ENCODE measurements at regions not wholly inside any gene's neighbourhood (a gene's known extent, or its start where the extent isn't known, plus 50 kb on each side); places are given as distances from the start of the nearest gene placed in this dataset.
"Not testable (repeated sequence)": the region's sequence is repeated elsewhere in the genome, so short reads cannot be mapped to it uniquely, and the experiment has no call there.

- no peaks in the 10 kb centered on the region for H3K9me3 ChIP-seq (ENCODE audit: control insufficient read depth, low read depth, low read length)
- H3K27me3 ChIP-seq (ENCODE audit: control insufficient read depth, insufficient read depth, low read length), result no peaks in the 10 kb centered on the region
- H3K27ac ChIP-seq (ENCODE audit: low read length), result peak overlapping the region; percentile 61
- peaks cover 18% of the 10 kb centered on the region for H3K4me1 ChIP-seq (ENCODE audit: control insufficient read depth, low read depth, low read length)
- no peak overlapping the region for H3K4me3 ChIP-seq (ENCODE audit: low read length)
- H3K9ac ChIP-seq (ENCODE audit: low read length), result no peak overlapping the region
- no peaks in the 10 kb centered on the region for H3K36me3 ChIP-seq (ENCODE audit: control insufficient read depth, low read depth, low read length)
Observed at GRCh38 chr3:71926262-71926600, 141.3 kb upstream of the PROK2 start.

- H3K4me3 ChIP-seq (ENCODE audit: low read length); H3K27me3 ChIP-seq (ENCODE audit: control insufficient read depth, insufficient read depth, low read length); H3K9ac ChIP-seq (ENCODE audit: low read length); H3K9me3 ChIP-seq (ENCODE audit: control insufficient read depth, low read depth, low read length); H3K36me3 ChIP-seq (ENCODE audit: control insufficient read depth, low read depth, low read length): not testable (repeated sequence)
- H3K4me1 ChIP-seq (ENCODE audit: control insufficient read depth, low read depth, low read length), result peaks cover 16% of the 10 kb centered on the region
- peak overlapping the region; percentile 61 for H3K27ac ChIP-seq (ENCODE audit: low read length)
Observed at GRCh38 chr3:71925511-71926261, 140.7 kb upstream of the PROK2 start.

- no peak overlapping the region for H3K27ac ChIP-seq (ENCODE audit: low read length)
- no peaks in the 10 kb centered on the region for H3K36me3 ChIP-seq (ENCODE audit: control insufficient read depth, low read depth, low read length)
- H3K9ac ChIP-seq (ENCODE audit: low read length), result no peak overlapping the region
- H3K4me3 ChIP-seq (ENCODE audit: low read length), result no peak overlapping the region
- H3K4me1 ChIP-seq (ENCODE audit: control insufficient read depth, low read depth, low read length), result peaks cover 11% of the 10 kb centered on the region
- H3K9me3 ChIP-seq (ENCODE audit: control insufficient read depth, low read depth, low read length), result no peaks in the 10 kb centered on the region
- no peaks in the 10 kb centered on the region for H3K27me3 ChIP-seq (ENCODE audit: control insufficient read depth, insufficient read depth, low read length)
Observed at GRCh38 chr3:71924721-71925120, 139.8 kb upstream of the PROK2 start.

DNA sequence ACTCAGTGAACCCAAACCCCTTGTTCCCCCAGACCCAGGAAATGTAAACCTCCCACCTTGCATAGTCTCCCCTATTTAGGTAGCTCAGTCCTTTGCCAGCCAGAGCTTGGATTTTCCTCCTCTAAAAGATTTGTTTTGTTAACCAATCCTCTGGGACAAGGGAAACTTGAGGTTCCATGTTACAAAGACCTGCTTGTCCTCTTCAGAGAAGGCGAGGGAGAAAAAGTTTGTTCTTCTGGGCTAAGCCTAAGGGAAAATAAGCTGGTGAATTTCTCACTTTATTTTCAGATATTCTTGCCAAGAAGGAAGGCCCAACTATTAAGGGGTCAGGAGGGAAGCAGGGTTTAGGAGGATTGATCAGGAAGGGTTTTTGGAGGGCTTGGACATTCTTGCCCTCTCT lies 136.1 kb upstream of the PROK2 start:
- H3K4me3 ChIP-seq (ENCODE audit: low read length), result no peak overlapping the region
- H3K4me1 ChIP-seq (ENCODE audit: control insufficient read depth, low read depth, low read length), result peaks cover 4% of the 10 kb centered on the region
- H3K27me3 ChIP-seq (ENCODE audit: control insufficient read depth, insufficient read depth, low read length), result no peaks in the 10 kb centered on the region
- no peaks in the 10 kb centered on the region for H3K9me3 ChIP-seq (ENCODE audit: control insufficient read depth, low read depth, low read length)
- H3K27ac ChIP-seq (ENCODE audit: low read length), result no peak overlapping the region
- no peak overlapping the region for H3K9ac ChIP-seq (ENCODE audit: low read length)
- no peaks in the 10 kb centered on the region for H3K36me3 ChIP-seq (ENCODE audit: control insufficient read depth, low read depth, low read length)

DNA sequence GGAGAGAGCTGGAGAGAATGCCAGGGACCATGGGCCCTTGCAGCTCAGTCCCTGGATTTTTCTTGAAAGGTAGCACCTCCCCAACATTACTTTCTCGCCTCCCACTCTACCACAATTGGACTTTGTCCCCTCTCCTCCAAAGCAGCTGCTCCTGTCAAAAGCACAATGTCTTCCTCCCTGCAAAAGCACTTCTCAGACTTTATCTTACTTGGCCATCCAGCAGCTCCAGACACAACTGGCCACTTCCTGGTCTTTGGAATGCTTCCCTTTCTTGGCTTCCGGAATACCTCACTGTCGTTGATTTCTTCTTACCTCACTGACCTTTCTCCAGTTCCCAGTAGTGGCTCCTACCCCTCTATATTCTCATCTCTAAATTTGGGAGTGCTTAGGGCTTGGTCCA lies 134.6 kb upstream of the PROK2 start:
- Histone ChIP-seq H3K36me3 (ENCODE audit: control insufficient read depth, low read depth, low read length) (no peaks in the 10 kb centered on the region), H3K9ac (ENCODE audit: low read length) (no peak overlapping the region), H3K9me3 (ENCODE audit: control insufficient read depth, low read depth, low read length) (no peaks in the 10 kb centered on the region), H3K4me3 (ENCODE audit: low read length) (no peak overlapping the region), H3K27me3 (ENCODE audit: control insufficient read depth, insufficient read depth, low read length) (no peaks in the 10 kb centered on the region), H3K27ac (ENCODE audit: low read length) (no peak overlapping the region), H3K4me1 (ENCODE audit: control insufficient read depth, low read depth, low read length) (no peaks in the 10 kb centered on the region)

DNA sequence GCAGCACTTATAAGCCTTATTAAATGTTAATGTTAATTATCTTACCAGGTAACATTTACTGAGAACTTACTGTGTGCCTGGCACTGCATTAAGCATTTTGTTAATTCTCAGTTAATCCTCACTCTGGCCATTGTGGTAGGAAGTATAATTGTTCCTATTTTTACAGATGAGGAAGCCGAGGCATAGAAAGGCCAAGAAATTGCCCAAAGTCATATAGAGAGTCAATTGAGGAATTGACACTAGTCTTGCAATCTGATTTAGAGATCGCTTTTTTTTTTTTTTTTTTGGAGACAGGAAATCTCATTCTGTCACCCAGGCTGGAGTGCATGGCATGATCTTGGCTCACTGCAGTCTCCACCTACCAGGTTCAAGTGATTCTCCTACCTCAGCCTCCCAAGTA lies 132.6 kb upstream of the PROK2 start:
- H3K27me3 ChIP-seq (ENCODE audit: control insufficient read depth, insufficient read depth, low read length), result no peaks in the 10 kb centered on the region

DNA sequence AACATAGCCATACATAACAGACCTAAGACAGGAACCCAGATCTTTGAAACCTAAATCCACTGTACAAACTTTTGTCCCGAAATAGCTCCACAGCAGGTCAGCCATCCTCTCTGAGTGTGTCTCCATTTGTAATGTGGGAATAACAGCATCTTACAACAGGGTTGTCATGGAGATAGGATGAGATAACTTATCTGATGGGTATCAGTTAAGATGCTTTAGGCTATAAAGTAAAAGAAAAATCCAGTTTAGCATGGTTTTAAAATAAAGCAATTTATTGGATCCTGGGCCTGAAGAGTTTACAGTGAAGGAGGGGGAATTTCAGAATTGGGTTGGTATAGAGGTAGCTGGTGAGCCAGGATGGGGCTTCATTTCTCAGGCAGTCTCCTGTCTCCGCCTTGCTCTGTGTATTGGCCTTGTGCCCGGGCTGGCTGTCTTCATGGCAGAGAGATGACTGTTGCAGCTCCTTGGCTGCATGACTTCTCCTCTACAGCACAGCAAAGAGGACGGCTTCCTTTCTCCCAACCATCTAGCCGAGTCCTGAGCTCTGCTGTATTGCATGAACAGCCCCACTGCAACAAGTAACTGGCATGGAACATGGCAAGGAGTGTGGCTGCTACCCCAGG lies 131.9 kb upstream of the PROK2 start:
- H3K36me3 ChIP-seq (ENCODE audit: control insufficient read depth, low read depth, low read length), result no peaks in the 10 kb centered on the region

More for the DNA sequence above, 132.6 kb upstream of the PROK2 start:
- Histone ChIP-seq H3K9ac (ENCODE audit: low read length) (no peak overlapping the region), H3K36me3 (ENCODE audit: control insufficient read depth, low read depth, low read length) (no peaks in the 10 kb centered on the region), H3K4me3 (ENCODE audit: low read length) (no peak overlapping the region), H3K4me1 (ENCODE audit: control insufficient read depth, low read depth, low read length) (no peaks in the 10 kb centered on the region), H3K9me3 (ENCODE audit: control insufficient read depth, low read depth, low read length) (no peaks in the 10 kb centered on the region), H3K27ac (ENCODE audit: low read length) (no peak overlapping the region)

GRCh38 chr3:71912839-71913495 lies 128.0 kb upstream of the PROK2 start:
- H3K9ac ChIP-seq (ENCODE audit: low read length), result no peak overlapping the region
- no peak overlapping the region for H3K27ac ChIP-seq (ENCODE audit: low read length)
- H3K9me3 ChIP-seq (ENCODE audit: control insufficient read depth, low read depth, low read length), result no peaks in the 10 kb centered on the region
- no peaks in the 10 kb centered on the region for H3K27me3 ChIP-seq (ENCODE audit: control insufficient read depth, insufficient read depth, low read length)
- H3K4me1 ChIP-seq (ENCODE audit: control insufficient read depth, low read depth, low read length), result peaks cover 6% of the 10 kb centered on the region
- H3K4me3 ChIP-seq (ENCODE audit: low read length), result no peak overlapping the region
- no peaks in the 10 kb centered on the region for H3K36me3 ChIP-seq (ENCODE audit: control insufficient read depth, low read depth, low read length)

More for the DNA sequence above, 131.9 kb upstream of the PROK2 start:
- Histone ChIP-seq H3K4me1 (ENCODE audit: control insufficient read depth, low read depth, low read length) (no peaks in the 10 kb centered on the region), H3K9me3 (ENCODE audit: control insufficient read depth, low read depth, low read length) (no peaks in the 10 kb centered on the region), H3K4me3 (ENCODE audit: low read length) (no peak overlapping the region), H3K27ac (ENCODE audit: low read length) (no peak overlapping the region), H3K9ac (ENCODE audit: low read length) (no peak overlapping the region), H3K27me3 (ENCODE audit: control insufficient read depth, insufficient read depth, low read length) (no peaks in the 10 kb centered on the region)

DNA sequence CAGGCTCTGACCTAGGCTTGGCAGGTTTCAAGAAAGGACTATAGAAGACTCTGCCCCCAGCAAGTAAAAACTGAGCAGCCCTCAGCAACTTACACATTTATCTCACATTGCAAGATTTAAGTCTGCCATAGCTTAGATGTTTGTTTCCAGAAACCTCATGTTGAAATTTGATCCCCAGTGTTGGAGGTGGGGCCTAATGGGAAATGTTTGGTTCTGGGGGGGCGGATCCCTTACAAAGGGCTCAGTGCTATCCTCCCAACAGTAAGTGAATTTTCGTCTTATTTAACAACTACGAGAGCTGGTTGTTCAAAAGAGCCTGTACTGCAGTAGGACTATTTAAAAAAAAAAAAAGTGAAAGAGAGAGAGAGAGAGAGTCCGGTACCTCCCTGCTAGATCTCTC lies 125.2 kb upstream of the PROK2 start:
- H3K9me3 ChIP-seq (ENCODE audit: control insufficient read depth, low read depth, low read length), result no peaks in the 10 kb centered on the region
- H3K27me3 ChIP-seq (ENCODE audit: control insufficient read depth, insufficient read depth, low read length), result no peaks in the 10 kb centered on the region
- peaks cover 6% of the 10 kb centered on the region for H3K4me1 ChIP-seq (ENCODE audit: control insufficient read depth, low read depth, low read length)
- no peak overlapping the region for H3K27ac ChIP-seq (ENCODE audit: low read length)
- H3K36me3 ChIP-seq (ENCODE audit: control insufficient read depth, low read depth, low read length), result no peaks in the 10 kb centered on the region
- no peak overlapping the region for H3K9ac ChIP-seq (ENCODE audit: low read length)
- no peak overlapping the region for H3K4me3 ChIP-seq (ENCODE audit: low read length)

DNA sequence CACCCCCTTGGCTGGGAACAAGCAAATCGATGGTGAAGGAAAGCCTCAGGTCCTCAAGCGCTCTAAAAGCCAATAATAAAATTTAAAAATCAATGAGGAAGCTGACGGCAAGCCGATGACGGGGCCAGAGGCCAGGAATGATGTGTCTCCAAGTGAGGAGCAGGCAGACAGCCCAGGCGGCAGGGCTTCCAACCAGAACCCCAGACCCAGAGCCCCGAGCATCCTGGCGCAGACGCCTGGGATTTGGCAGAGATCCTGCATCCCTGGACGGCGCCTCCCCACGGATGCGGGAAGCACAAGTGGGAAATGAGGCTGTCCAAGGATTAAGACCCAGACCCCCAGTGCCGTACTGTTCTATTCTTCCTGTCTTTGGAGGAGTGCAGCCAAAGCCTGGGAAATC lies 123.0 kb upstream of the PROK2 start:
- H3K36me3 ChIP-seq (ENCODE audit: control insufficient read depth, low read depth, low read length), result no peaks in the 10 kb centered on the region
- peaks cover 6% of the 10 kb centered on the region for H3K4me1 ChIP-seq (ENCODE audit: control insufficient read depth, low read depth, low read length)
- H3K9ac ChIP-seq (ENCODE audit: low read length), result no peak overlapping the region
- no peaks in the 10 kb centered on the region for H3K27me3 ChIP-seq (ENCODE audit: control insufficient read depth, insufficient read depth, low read length)
- H3K9me3 ChIP-seq (ENCODE audit: control insufficient read depth, low read depth, low read length), result no peaks in the 10 kb centered on the region
- H3K4me3 ChIP-seq (ENCODE audit: low read length), result no peak overlapping the region
- no peak overlapping the region for H3K27ac ChIP-seq (ENCODE audit: low read length)

- Histone ChIP-seq H3K9me3 (ENCODE audit: control insufficient read depth, low read depth, low read length) (no peaks in the 10 kb centered on the region), H3K4me1 (ENCODE audit: control insufficient read depth, low read depth, low read length) (peaks cover 6% of the 10 kb centered on the region), H3K27me3 (ENCODE audit: control insufficient read depth, insufficient read depth, low read length) (no peaks in the 10 kb centered on the region)
Observed at GRCh38 chr3:71906976-71907375, 122.0 kb upstream of the PROK2 start.

DNA sequence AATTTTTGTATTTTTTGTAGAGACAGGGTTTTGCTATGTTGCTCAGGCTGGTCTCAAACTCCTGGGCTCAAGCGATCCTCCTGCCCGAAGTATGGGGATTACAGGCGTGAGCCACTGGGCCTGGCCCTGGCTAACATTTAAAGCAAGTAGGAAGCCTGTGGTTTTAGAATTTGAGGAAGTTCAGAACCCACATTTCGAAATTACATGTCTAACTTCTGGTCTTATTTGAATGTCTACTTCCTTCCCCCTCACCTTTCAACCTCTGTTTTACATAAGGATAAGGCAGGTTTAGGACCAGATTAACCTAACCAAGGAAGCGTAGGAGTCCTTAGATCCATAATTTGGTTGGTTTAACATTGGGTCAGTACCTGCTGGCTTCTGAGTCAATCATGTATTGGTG lies 120.5 kb upstream of the PROK2 start:
- Histone ChIP-seq H3K27ac (ENCODE audit: low read length) (no peak overlapping the region), H3K9ac (ENCODE audit: low read length) (no peak overlapping the region)

More at GRCh38 chr3:71906976-71907375, 122.0 kb upstream of the PROK2 start:
- no peak overlapping the region for H3K4me3 ChIP-seq (ENCODE audit: low read length)
- H3K27ac ChIP-seq (ENCODE audit: low read length), result no peak overlapping the region
- no peaks in the 10 kb centered on the region for H3K36me3 ChIP-seq (ENCODE audit: control insufficient read depth, low read depth, low read length)
- no peak overlapping the region for H3K9ac ChIP-seq (ENCODE audit: low read length)

More for the DNA sequence above, 120.5 kb upstream of the PROK2 start:
- no peak overlapping the region for H3K4me3 ChIP-seq (ENCODE audit: low read length)
- no peaks in the 10 kb centered on the region for H3K27me3 ChIP-seq (ENCODE audit: control insufficient read depth, insufficient read depth, low read length)
- H3K36me3 ChIP-seq (ENCODE audit: control insufficient read depth, low read depth, low read length), result no peaks in the 10 kb centered on the region
- peaks cover 6% of the 10 kb centered on the region for H3K4me1 ChIP-seq (ENCODE audit: control insufficient read depth, low read depth, low read length)
- H3K9me3 ChIP-seq (ENCODE audit: control insufficient read depth, low read depth, low read length), result no peaks in the 10 kb centered on the region
